PC-9 (cell line): ENCODE measurements at regions not wholly inside any gene's neighbourhood (a gene's known extent, or its start where the extent isn't known, plus 50 kb on each side); places are given as distances from the start of the nearest gene placed in this dataset.

Experiments
- EZH2 ChIP-seq: fragments of 200-600 bp; sonication (generic); IDR thresholded peaks from 2 replicates; pipeline ENCODE4 v1.8.0; 2017; ENCODE audit warnings: antibody characterized with exemption, low read depth
- TF ChIP-seq, protein P1 (sequence below): fragments of 200-600 bp; sonication (generic); conservative IDR thresholded peaks from 2 replicates; pipeline ENCODE4 v1.6.1; 2017; ENCODE audit warnings: mixed run types, antibody characterized with exemption, mild to moderate bottlenecking, moderate library complexity

DNA sequence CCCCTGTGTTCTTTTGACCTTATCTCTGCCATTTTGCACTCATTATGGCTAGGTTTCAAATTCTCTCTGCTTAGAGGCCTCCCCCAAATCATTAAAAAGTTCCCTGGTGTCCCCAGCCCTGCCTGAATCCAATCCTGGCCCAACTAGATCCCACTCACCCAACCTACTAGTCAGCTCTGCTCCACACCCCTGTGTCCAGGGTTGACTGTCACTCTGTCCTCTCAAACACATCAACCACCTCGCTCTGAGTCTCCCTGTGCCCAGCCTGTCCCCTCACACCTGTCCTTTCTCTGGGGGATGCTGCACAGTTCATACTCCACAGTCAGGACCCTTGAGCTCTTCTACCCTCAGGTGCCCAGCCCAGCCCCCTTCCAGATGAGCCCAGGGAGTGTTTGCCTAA, 154.2 kb upstream of the SV2C start:
- TF ChIP-seq, protein P1, sequence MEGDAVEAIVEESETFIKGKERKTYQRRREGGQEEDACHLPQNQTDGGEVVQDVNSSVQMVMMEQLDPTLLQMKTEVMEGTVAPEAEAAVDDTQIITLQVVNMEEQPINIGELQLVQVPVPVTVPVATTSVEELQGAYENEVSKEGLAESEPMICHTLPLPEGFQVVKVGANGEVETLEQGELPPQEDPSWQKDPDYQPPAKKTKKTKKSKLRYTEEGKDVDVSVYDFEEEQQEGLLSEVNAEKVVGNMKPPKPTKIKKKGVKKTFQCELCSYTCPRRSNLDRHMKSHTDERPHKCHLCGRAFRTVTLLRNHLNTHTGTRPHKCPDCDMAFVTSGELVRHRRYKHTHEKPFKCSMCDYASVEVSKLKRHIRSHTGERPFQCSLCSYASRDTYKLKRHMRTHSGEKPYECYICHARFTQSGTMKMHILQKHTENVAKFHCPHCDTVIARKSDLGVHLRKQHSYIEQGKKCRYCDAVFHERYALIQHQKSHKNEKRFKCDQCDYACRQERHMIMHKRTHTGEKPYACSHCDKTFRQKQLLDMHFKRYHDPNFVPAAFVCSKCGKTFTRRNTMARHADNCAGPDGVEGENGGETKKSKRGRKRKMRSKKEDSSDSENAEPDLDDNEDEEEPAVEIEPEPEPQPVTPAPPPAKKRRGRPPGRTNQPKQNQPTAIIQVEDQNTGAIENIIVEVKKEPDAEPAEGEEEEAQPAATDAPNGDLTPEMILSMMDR = no peak
- no peak for TF ChIP-seq EZH2
